Neural cell (in vitro differentiated cells): ENCODE measurements at regions not wholly inside any gene's neighbourhood (a gene's known extent, or its start where the extent isn't known, plus 50 kb on each side); places are given as distances from the start of the nearest gene placed in this dataset.

Source experiments
- EP300 ChIP-seq: fragments of 450-650 bp; conservative IDR thresholded peaks from 2 replicates; pipeline ENCODE4 v1.6.1; 2014; ENCODE audit warnings: antibody characterized with exemption, mild to moderate bottlenecking, moderate library complexity; ENCODE audit not compliant: poor library complexity, severe bottlenecking
- EZH2 ChIP-seq: fragments of 200-600, 300-800 bp; shearing (Covaris generic), sonication (generic); IDR thresholded peaks from 2 replicates; pipeline ENCODE4 v1.6.1; 2014; ENCODE audit warnings: antibody characterized with exemption, low read length, borderline replicate concordance, mild to moderate bottlenecking; ENCODE audit not compliant: insufficient read depth, poor library complexity, severe bottlenecking
- POLR2AphosphoS5 ChIP-seq: IDR thresholded peaks from 2 replicates; pipeline ENCODE4 v1.6.1; 2012
- RAD21 ChIP-seq: fragments of 450-650 bp; conservative IDR thresholded peaks from 2 replicates; pipeline ENCODE4 v1.6.1; 2014; ENCODE audit warnings: antibody characterized with exemption, mild to moderate bottlenecking, moderate library complexity
- TF ChIP-seq, protein P1 (sequence below): fragments of 450-650 bp; IDR thresholded peaks from 2 replicates; pipeline ENCODE4 v1.5.1; 2014; ENCODE audit warnings: antibody characterized with exemption, mild to moderate bottlenecking, moderate library complexity; ENCODE audit not compliant: poor library complexity, severe bottlenecking

DNA sequence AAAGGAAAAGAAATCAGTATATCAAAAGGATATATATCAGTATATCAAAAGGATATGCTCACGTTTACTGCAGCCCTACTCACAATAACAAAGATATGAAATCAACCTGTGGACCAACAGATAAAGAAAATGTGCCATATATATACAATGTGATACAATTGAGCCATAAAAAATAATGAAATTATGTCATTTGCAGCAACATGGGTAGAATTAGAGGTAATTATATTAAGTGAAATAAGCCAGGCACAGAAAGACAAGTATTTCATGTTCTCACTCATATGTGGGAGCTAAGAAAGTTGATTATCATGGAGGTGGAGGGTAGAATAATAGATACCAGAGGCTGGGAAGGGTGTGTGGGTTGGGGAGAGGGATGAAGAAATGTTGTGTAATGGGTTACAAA, 102.9 kb upstream of the MARCKS start:
- no peak for TF ChIP-seq EP300
- TF ChIP-seq, protein P1, sequence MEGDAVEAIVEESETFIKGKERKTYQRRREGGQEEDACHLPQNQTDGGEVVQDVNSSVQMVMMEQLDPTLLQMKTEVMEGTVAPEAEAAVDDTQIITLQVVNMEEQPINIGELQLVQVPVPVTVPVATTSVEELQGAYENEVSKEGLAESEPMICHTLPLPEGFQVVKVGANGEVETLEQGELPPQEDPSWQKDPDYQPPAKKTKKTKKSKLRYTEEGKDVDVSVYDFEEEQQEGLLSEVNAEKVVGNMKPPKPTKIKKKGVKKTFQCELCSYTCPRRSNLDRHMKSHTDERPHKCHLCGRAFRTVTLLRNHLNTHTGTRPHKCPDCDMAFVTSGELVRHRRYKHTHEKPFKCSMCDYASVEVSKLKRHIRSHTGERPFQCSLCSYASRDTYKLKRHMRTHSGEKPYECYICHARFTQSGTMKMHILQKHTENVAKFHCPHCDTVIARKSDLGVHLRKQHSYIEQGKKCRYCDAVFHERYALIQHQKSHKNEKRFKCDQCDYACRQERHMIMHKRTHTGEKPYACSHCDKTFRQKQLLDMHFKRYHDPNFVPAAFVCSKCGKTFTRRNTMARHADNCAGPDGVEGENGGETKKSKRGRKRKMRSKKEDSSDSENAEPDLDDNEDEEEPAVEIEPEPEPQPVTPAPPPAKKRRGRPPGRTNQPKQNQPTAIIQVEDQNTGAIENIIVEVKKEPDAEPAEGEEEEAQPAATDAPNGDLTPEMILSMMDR: no peak
- TF ChIP-seq EZH2: no peak
- TF ChIP-seq POLR2AphosphoS5: no peak
- no peak for TF ChIP-seq RAD21
